ENCODE measurements at regions not wholly inside any gene's neighbourhood (a gene's known extent, or its start where the extent isn't known, plus 50 kb on each side); places are given as distances from the start of the nearest gene placed in this dataset.

DNA sequence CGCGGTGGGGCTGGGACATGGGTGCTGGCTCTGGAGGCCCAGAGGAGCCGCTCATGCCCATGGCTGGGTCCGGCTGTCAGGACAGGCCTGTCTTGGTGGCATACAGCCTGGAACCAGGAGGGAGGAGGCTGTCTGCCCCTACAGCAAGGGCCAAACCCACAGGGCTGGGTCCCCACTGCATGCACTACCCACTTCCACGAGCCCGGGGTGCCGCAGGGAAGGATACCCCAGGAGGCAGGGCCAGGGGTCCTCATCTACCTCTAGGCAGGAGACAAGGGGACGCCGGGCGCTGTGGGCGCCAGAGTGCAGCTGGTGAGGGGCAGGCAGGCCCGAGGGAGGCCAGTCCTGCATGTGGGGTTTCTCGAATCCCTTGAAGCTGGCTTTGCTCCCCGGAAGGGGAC lies 95.1 kb upstream of the GPC1 start:
- TF ChIP-seq FOXM1 (IDR thresholded peaks at IDR 0.05; ENCODE audit: borderline replicate concordance) (no peak), LEF1 (IDR thresholded peaks at IDR 0.05; ENCODE audit: borderline replicate concordance) (no peak), L3MBTL2 (conservative IDR thresholded peaks at IDR 0.05) (no peak), FOXA1 (IDR thresholded peaks at IDR 0.05) (no peak), CTBP1 (IDR thresholded peaks at IDR 0.05; ENCODE audit: borderline replicate concordance) (no peak), TARDBP (IDR thresholded peaks at IDR 0.05) (no peak)
- ChIA-PET POLR2A (no interaction called here), CTCF (no interaction called here)
- DNase-seq (ENCODE audit: extremely low spot score): no peak

DNA sequence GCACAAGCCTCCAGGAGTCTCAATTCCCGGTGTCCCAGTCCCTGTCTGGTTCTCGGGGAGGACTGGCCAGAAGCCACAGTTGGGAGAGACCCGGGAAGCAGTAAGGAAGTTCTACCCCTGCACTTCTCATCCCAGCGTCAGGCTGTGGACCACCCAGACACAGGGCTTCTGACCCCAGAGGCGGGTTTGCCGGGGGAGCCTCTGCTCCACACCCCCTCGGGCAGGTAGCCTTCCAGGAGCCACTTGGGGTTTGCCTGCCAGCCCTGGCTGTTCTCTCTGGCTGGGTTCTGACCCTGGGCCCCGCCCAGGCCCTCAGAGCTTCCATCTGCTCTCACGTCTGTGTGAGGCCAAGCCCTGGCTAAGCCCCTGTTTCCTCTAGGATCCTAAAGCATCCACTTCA lies 94.4 kb upstream of the GPC1 start:
- ChIA-PET POLR2A (no interaction called here), CTCF (no interaction called here)
- no peak for DNase-seq (ENCODE audit: extremely low spot score)
- TF ChIP-seq TARDBP (IDR thresholded peaks at IDR 0.05): no peak
- TF ChIP-seq ELF4 (IDR thresholded peaks at IDR 0.05): no peak
- TF ChIP-seq HDGF (IDR thresholded peaks at IDR 0.05; ENCODE audit: borderline replicate concordance): no peak
- no peak for TF ChIP-seq LEF1 (IDR thresholded peaks at IDR 0.05; ENCODE audit: borderline replicate concordance)
- TF ChIP-seq ARNT (IDR thresholded peaks at IDR 0.05): no peak
- TF ChIP-seq SP1 (IDR thresholded peaks at IDR 0.05): no peak
- no peak for TF ChIP-seq ZNF384 (IDR thresholded peaks at IDR 0.05)
- TF ChIP-seq CTBP1 (IDR thresholded peaks at IDR 0.05; ENCODE audit: borderline replicate concordance): no peak
- no peak for TF ChIP-seq FOXK2 (IDR thresholded peaks at IDR 0.05)
- no peak for TF ChIP-seq FOXA1 (IDR thresholded peaks at IDR 0.05)
- TF ChIP-seq NFRKB (IDR thresholded peaks at IDR 0.05): no peak
- no peak for TF ChIP-seq L3MBTL2 (conservative IDR thresholded peaks at IDR 0.05)
- no peak for TF ChIP-seq FOXM1 (IDR thresholded peaks at IDR 0.05; ENCODE audit: borderline replicate concordance)

DNA sequence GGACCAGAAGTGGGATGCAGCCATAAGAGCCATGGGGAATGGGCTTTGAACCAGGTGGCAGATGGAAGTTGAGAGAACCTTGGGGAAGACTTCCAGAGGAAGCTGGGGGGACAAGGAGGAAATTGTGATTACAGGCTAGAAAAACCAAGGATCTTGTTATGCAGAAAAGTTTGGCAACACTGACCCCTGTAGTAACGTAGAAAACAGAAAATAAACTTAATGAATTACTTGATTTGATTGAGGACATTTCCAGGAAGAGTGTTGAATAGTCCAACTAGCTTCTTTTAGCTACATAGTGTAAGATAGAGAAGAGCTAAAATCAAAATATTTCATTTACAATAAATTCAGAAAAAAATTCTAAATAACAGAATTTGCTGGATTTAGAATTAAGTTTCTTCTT lies 91.9 kb upstream of the GPC1 start:
- POLR2A ChIA-PET: no interaction called here
- CTCF ChIA-PET: no interaction called here
- no peak for DNase-seq (ENCODE audit: extremely low spot score)
- TF ChIP-seq ARNT (IDR thresholded peaks at IDR 0.05): no peak
- no peak for TF ChIP-seq L3MBTL2 (conservative IDR thresholded peaks at IDR 0.05)
- TF ChIP-seq NFRKB (IDR thresholded peaks at IDR 0.05): no peak
- no peak for TF ChIP-seq ZNF384 (IDR thresholded peaks at IDR 0.05)
- TF ChIP-seq SP1 (IDR thresholded peaks at IDR 0.05): no peak
- no peak for TF ChIP-seq HDGF (IDR thresholded peaks at IDR 0.05; ENCODE audit: borderline replicate concordance)
- TF ChIP-seq ELF4 (IDR thresholded peaks at IDR 0.05): no peak
- TF ChIP-seq BHLHE40 (IDR thresholded peaks at IDR 0.05; ENCODE audit: borderline replicate concordance): no peak
- TF ChIP-seq FOXK2 (IDR thresholded peaks at IDR 0.05): no peak
- TF ChIP-seq CTBP1 (IDR thresholded peaks at IDR 0.05; ENCODE audit: borderline replicate concordance): no peak
- TF ChIP-seq FOXA1 (IDR thresholded peaks at IDR 0.05): no peak
- TF ChIP-seq LEF1 (IDR thresholded peaks at IDR 0.05; ENCODE audit: borderline replicate concordance): no peak
- no peak for TF ChIP-seq TARDBP (IDR thresholded peaks at IDR 0.05)
- TF ChIP-seq FOXM1 (IDR thresholded peaks at IDR 0.05; ENCODE audit: borderline replicate concordance): no peak
- TF ChIP-seq, protein P1, sequence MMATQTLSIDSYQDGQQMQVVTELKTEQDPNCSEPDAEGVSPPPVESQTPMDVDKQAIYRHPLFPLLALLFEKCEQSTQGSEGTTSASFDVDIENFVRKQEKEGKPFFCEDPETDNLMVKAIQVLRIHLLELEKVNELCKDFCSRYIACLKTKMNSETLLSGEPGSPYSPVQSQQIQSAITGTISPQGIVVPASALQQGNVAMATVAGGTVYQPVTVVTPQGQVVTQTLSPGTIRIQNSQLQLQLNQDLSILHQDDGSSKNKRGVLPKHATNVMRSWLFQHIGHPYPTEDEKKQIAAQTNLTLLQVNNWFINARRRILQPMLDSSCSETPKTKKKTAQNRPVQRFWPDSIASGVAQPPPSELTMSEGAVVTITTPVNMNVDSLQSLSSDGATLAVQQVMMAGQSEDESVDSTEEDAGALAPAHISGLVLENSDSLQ (IDR thresholded peaks at IDR 0.05): no peak
- TF ChIP-seq SUZ12 (IDR thresholded peaks at IDR 0.05): no peak

DNA sequence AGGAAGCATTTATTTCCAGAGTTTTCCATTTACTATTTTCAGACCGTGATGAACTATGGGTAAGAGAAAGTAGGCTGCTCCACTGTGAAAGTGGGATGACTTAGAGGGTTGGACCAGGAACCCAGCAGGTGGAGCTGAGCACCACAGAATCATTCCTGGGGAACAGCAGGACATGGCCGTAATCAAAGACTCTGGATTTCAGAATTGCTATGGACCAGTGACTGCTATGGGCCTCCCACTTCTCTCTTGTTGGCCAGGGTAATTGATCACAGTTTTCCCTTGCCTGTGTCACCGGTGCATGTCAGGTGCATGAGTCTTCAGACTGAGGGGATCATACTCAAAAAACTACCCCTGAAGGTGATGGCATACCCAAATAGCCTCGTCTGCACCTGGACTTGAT lies 90.6 kb upstream of the GPC1 start:
- no peak for DNase-seq (ENCODE audit: extremely low spot score)
- ChIA-PET POLR2A (no interaction called here), CTCF (no interaction called here)
- TF ChIP-seq ELF4 (IDR thresholded peaks at IDR 0.05) (no peak), BHLHE40 (IDR thresholded peaks at IDR 0.05; ENCODE audit: borderline replicate concordance) (no peak), FOXK2 (IDR thresholded peaks at IDR 0.05) (no peak), FOXM1 (IDR thresholded peaks at IDR 0.05; ENCODE audit: borderline replicate concordance) (no peak), SP1 (IDR thresholded peaks at IDR 0.05) (no peak)

DNA sequence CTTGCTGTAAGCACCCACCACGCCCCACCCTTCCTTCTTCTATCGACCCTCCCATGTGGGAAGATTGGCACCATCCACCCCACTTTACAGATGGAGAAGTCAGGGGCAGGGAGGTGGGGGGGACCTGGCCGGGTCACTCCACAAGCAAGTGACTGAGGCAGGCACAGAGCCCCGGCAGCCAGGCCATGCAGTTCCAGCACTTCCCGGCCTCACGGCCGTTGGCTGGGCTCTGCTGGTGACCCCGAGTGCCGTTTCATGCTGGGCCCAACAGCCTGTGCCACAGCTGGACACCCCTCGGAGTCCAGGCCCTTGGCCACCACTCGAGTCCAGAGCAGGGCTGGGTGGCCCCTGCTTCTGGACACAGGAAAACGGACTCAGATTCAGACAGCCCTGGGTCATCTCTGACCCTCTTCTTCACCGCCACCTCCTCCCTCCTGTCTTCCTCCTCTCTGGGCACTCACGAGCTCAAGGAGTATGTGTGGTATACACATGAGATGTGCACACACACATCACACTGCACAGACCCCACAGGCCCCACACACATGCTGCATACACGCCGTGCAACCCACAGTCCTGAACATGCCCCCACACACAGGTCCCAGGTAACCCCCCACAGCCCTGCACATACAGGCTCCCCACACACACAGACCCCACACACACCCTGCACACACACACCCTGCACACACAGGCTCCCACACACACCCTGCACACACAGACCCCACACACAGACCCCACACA lies 89.3 kb upstream of the GPC1 start:
- no peak for TF ChIP-seq SP1 (IDR thresholded peaks at IDR 0.05)
- TF ChIP-seq HDGF (IDR thresholded peaks at IDR 0.05; ENCODE audit: borderline replicate concordance): no peak
- no peak for TF ChIP-seq ARNT (IDR thresholded peaks at IDR 0.05)
- TF ChIP-seq BHLHE40 (IDR thresholded peaks at IDR 0.05; ENCODE audit: borderline replicate concordance): no peak
- TF ChIP-seq SUZ12 (IDR thresholded peaks at IDR 0.05): no peak
- no peak for TF ChIP-seq LEF1 (IDR thresholded peaks at IDR 0.05; ENCODE audit: borderline replicate concordance)
- ChIA-PET POLR2A (no interaction called here), CTCF (no interaction called here)
- no peak for DNase-seq (ENCODE audit: extremely low spot score)

DNA sequence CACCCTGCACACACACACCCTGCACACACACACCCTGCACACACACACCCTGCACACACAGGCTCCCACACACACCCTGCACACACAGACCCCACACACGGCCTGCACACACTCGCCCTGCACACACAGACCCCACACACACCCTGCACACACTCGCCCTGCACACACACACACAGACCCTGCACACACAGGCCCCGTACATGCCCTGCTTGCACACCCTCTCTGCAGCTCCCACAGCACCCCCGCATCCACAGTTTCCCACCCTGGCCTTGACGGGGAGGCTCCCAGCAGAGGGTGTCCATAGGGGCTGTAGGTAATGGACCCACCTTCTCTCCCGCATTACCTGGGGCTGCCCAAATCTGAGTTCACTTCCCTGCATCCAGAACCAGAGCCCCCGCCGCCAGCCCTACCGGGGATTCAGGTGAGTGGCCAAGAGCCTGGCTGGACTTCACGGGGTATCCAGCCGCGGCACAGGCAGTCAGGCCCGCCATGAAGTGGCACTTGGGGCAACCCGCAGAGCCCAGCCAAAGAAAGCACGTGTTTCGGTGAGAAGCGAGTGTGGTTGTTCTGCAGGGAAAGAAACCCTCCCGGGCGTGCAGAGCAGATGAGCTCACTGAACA lies 88.6 kb upstream of the GPC1 start:
- DNase-seq (ENCODE audit: extremely low spot score): no peak

DNA sequence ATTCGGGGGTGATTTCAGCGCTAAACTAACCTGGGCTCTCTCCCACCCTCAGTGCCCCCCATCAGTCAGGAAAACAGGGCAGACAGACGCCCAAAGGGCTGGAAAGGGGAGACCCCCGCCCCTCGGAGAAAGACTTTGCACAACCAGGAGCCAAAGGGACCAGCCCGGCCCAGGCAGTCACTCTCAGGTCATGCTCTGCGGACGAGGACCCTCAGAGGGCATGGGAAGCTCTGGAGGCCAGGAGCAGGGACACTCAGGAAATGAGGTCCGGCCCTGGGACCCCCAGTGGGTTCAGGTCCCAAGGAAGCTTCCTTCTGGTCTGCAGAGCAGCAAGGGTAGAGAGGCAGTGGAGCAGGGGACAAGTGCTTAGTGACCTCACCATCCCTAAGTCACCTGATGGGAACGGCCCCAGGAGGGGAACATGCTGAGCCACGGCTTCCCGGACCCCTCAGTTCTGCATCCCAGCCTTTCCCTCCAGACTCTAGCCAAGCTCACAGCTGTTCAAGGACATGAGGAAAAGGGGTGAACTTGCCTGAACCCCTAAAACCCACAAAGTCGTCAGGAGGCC lies 88.0 kb upstream of the GPC1 start:
- TF ChIP-seq, protein P1 (IDR thresholded peaks at IDR 0.05): no peak
- no peak for TF ChIP-seq FOXA1 (IDR thresholded peaks at IDR 0.05)
- TF ChIP-seq HDGF (IDR thresholded peaks at IDR 0.05; ENCODE audit: borderline replicate concordance): no peak
- TF ChIP-seq SUZ12 (IDR thresholded peaks at IDR 0.05): no peak
- TF ChIP-seq FOXM1 (IDR thresholded peaks at IDR 0.05; ENCODE audit: borderline replicate concordance): no peak
- no peak for TF ChIP-seq LEF1 (IDR thresholded peaks at IDR 0.05; ENCODE audit: borderline replicate concordance)
- TF ChIP-seq ARNT (IDR thresholded peaks at IDR 0.05): no peak
- TF ChIP-seq BHLHE40 (IDR thresholded peaks at IDR 0.05; ENCODE audit: borderline replicate concordance): no peak
- TF ChIP-seq L3MBTL2 (conservative IDR thresholded peaks at IDR 0.05): no peak
- no peak for TF ChIP-seq TARDBP (IDR thresholded peaks at IDR 0.05)
- no peak for TF ChIP-seq FOXK2 (IDR thresholded peaks at IDR 0.05)
- no peak for TF ChIP-seq ELF4 (IDR thresholded peaks at IDR 0.05)
- TF ChIP-seq ZNF384 (IDR thresholded peaks at IDR 0.05): no peak
- no peak for TF ChIP-seq NFRKB (IDR thresholded peaks at IDR 0.05)
- TF ChIP-seq CTBP1 (IDR thresholded peaks at IDR 0.05; ENCODE audit: borderline replicate concordance): no peak
- no peak for TF ChIP-seq SP1 (IDR thresholded peaks at IDR 0.05)
- ChIA-PET CTCF (no interaction called here), POLR2A (no interaction called here)
- DNase-seq (ENCODE audit: extremely low spot score): no peak

More for the DNA sequence above, 88.6 kb upstream of the GPC1 start:
- POLR2A ChIA-PET: no interaction called here
- TF ChIP-seq BHLHE40 (IDR thresholded peaks at IDR 0.05; ENCODE audit: borderline replicate concordance): no peak
- CTCF ChIA-PET: no interaction called here
